HEK293T (cell line): ENCODE measurements at regions not wholly inside any gene's neighbourhood (a gene's known extent, or its start where the extent isn't known, plus 50 kb on each side); places are given as distances from the start of the nearest gene placed in this dataset.

Experiments used
- ARNT ChIP-seq: fragments of 450-650 bp; IDR thresholded peaks from 2 replicates; pipeline ENCODE4 v1.6.1; 2017; ENCODE audit warnings: mild to moderate bottlenecking
- BHLHE40 ChIP-seq: fragments of 450-650 bp; IDR thresholded peaks from 2 replicates; pipeline ENCODE4 v1.6.1; 2016; ENCODE audit warnings: mild to moderate bottlenecking, moderate library complexity, borderline replicate concordance
- CTBP1 ChIP-seq: fragments of 450-650 bp; IDR thresholded peaks from 2 replicates; pipeline ENCODE4 v1.6.1; 2016; ENCODE audit warnings: borderline replicate concordance
- ELF4 ChIP-seq: fragments of 450-650 bp; IDR thresholded peaks from 2 replicates; pipeline ENCODE4 v1.6.1; 2017; ENCODE audit warnings: antibody characterized with exemption
- FOXA1 ChIP-seq: fragments of 450-650 bp; IDR thresholded peaks from 2 replicates; pipeline ENCODE4 v1.6.1; 2016; ENCODE audit warnings: mild to moderate bottlenecking
- FOXK2 ChIP-seq: fragments of 450-650 bp; IDR thresholded peaks from 2 replicates; pipeline ENCODE4 v1.6.1; 2016; ENCODE audit warnings: mild to moderate bottlenecking
- HDGF ChIP-seq: fragments of 450-650 bp; IDR thresholded peaks from 2 replicates; pipeline ENCODE4 v1.6.1; 2017; ENCODE audit warnings: antibody characterized with exemption, borderline replicate concordance
- L3MBTL2 ChIP-seq: fragments of 450-650 bp; conservative IDR thresholded peaks from 2 replicates; pipeline ENCODE4 v1.6.1; 2016; ENCODE audit warnings: mild to moderate bottlenecking
- LEF1 ChIP-seq: fragments of 450-650 bp; IDR thresholded peaks from 2 replicates; pipeline ENCODE4 v1.6.1; 2017; ENCODE audit warnings: mild to moderate bottlenecking, borderline replicate concordance
- NFRKB ChIP-seq: fragments of 450-650 bp; IDR thresholded peaks from 2 replicates; pipeline ENCODE4 v1.6.1; 2016; ENCODE audit warnings: mild to moderate bottlenecking, moderate library complexity
- SP1 ChIP-seq: fragments of 450-650 bp; IDR thresholded peaks from 2 replicates; pipeline ENCODE4 v1.6.1; 2017
- SUZ12 ChIP-seq: fragments of 450-650 bp; IDR thresholded peaks from 2 replicates; pipeline ENCODE4 v1.6.1; 2016; ENCODE audit warnings: mild to moderate bottlenecking
- ZNF384 ChIP-seq: fragments of 450-650 bp; IDR thresholded peaks from 2 replicates; pipeline ENCODE4 v1.6.1; 2016

DNA sequence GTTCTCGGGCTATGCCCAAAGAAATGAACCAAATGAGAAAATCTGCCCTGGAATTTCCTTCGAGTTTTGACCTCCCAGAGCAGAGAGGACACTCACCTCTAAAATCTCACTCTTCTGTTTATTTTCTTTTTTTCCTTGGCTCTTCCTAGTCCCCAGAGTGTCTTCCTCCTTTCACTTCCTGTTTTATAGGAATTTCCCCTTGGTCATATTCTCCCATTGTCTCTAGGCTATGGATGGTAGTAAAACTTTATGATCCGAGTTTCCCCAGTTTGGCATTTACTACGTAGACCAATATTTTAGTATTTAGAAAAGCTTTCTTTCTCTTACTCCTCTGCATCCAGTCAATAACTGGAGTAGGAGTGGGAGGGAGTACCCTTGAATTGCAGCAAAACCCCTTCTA is 354.5 kb upstream of the ZNF608 start:
- TF ChIP-seq NFRKB (no peak), ZNF384 (no peak), L3MBTL2 (no peak), ELF4 (no peak), LEF1 (no peak), CTBP1 (no peak), HDGF (no peak), BHLHE40 (no peak), SP1 (no peak), SUZ12 (no peak), FOXK2 (no peak), FOXA1 (no peak), ARNT (no peak)
